B cell (primary cell): ENCODE measurements at regions not wholly inside any gene's neighbourhood (a gene's known extent, or its start where the extent isn't known, plus 50 kb on each side); places are given as distances from the start of the nearest gene placed in this dataset.

Experiments
- EZH2 ChIP-seq: IDR thresholded peaks from 2 replicates; pipeline ENCODE4 v1.6.1; 2012; ENCODE audit warnings: borderline replicate concordance, low read depth, mild to moderate bottlenecking, moderate library complexity, low read length; ENCODE audit not compliant: insufficient read depth, poor library complexity, severe bottlenecking
- TF ChIP-seq, protein P1 (sequence below): fragments of 200-600 bp; IDR thresholded peaks from one replicate; pipeline ENCODE4 v1.8.0; 2022; ENCODE audit warnings: antibody characterized with exemption, mild to moderate bottlenecking

DNA sequence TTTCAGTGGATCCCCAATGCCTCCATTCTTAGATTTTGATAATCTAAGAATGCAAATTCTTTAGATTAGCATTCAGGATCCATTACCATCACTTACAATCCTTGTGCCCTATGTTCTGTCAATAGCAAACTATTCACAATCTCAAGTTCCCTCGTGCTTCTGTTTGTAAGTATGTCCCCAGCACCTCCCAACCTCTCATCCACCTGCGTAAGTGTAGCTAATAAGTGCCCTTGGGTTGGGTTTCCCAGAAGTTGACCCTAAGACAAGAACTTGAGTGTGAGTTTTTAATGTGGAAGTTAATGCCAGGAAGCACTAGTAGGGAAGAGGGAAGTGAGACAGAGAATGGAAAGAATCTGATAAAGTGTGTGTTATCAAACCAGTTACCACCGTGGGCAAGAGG is 72.6 kb upstream of the PAK5 start:
- TF ChIP-seq, protein P1, sequence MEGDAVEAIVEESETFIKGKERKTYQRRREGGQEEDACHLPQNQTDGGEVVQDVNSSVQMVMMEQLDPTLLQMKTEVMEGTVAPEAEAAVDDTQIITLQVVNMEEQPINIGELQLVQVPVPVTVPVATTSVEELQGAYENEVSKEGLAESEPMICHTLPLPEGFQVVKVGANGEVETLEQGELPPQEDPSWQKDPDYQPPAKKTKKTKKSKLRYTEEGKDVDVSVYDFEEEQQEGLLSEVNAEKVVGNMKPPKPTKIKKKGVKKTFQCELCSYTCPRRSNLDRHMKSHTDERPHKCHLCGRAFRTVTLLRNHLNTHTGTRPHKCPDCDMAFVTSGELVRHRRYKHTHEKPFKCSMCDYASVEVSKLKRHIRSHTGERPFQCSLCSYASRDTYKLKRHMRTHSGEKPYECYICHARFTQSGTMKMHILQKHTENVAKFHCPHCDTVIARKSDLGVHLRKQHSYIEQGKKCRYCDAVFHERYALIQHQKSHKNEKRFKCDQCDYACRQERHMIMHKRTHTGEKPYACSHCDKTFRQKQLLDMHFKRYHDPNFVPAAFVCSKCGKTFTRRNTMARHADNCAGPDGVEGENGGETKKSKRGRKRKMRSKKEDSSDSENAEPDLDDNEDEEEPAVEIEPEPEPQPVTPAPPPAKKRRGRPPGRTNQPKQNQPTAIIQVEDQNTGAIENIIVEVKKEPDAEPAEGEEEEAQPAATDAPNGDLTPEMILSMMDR, result no peak
- TF ChIP-seq EZH2, result no peak
